ENCODE measurements at regions not wholly inside any gene's neighbourhood (a gene's known extent, or its start where the extent isn't known, plus 50 kb on each side); places are given as distances from the start of the nearest gene placed in this dataset.
"Not testable (repeated sequence)": the region's sequence is repeated elsewhere in the genome, so short reads cannot be mapped to it uniquely, and the experiment has no call there.

DNA sequence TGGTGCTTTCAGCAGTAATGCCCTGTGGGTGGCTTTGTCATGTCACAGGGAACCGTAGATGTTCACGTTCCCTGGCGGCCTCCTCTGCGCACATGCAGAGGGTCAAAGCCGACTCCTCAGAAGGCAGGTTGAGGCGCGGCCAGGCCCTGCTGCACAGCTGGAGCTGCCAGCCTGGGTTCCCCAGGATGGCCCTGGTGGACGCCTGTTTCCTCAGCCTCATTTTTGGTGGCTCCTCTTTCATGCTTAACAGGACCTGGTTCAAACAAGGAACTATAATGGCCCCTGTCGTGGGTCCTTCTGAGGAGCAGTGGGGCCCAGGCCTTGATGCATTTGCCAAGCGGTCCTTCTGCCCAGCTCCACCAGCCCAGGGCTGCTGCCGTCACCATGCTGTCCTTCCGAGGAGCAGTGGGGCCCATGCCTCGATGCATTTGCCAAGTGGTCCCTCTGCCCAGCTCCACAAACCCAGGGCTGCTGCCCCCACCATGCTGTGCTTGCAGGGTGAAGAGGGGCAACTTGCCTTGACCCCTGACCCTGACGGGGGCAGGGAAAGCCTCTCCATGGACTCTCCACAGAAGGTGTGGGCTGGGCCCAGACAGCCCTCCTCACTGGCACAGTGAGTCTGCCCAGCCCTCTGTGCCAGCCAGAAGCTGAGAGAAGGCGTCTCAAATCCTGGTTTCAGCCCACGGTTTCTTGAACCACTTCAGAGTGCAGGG, 338.2 kb downstream of the TCERG1L start:
- DNase-seq = no peak

DNA sequence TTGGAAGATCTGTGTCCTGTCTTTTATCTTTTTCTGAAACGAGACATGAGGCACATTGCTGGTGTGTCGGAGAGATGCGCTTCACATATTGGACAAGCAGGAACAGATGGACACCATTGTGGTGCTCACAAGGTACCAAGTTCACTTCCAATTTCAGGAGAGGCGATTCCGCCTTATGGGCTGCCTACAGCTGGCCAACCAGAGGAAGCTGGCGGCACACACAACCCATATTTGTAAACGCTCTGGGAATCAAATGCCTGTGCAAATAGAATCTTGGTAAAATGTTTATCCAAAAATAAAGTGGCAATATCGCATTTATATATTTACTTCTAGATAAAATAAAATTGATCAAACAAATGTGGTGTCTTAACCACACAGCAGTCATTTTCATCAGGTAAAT, 337.4 kb downstream of the TCERG1L start:
- DNase-seq = no peak

DNA sequence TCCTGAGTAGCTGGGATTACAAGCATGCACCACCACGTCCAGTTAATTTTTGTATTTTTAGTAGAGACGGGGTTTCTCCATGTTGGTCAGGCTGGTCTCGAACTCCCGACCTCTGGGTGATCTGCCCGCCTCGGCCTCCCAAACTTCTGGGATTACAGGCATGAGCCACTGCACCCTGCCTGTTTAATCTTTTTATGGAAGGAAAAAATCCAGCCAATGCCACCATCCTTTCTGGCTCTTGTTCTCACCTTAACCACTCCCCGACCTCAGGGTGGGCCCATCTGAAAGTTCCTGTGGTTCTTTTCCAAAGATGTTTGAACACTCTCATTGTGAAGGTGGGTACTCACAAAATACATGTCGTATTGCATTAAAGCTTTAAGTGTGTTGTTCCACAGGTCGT, 336.2 kb downstream of the TCERG1L start:
- not testable (repeated sequence) for DNase-seq

DNA sequence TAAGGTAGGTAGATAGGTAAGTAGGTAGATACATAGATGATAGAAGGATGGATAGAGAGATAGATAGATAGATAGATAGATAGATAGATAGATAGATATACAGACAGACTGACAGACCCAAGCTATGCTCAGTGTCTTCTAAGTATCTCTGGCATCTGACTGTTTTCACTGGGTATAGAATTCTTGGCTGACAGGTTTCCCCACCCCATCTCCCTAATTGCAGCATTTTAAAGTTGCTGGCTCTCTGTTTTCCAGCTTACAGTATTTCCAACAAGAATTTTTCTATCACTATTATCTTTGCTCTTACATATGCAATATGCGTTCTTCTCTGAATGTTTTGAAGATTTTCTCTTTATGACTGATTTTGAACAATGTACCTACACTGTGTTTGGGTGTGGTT, 328.7 kb downstream of the TCERG1L start:
- DNase-seq = no peak

DNA sequence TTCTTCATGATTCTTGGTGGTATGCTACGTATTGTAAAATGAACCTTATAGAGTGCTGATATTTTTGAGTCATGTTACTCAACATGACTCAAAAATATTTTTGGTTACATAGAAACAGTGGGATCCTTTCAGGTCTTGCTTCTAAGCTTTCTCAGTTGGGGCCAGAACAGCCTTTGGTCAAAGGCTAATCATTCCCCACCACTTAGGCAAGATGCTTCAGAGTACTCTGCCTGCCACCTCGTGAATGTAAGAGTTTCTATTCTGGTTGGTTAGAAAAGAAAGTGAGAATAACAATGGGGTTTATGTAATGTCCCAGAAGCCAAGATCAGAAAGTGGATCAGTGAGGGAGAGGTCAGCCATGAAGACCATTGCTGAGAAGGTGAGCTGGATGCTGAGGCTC, 327.8 kb downstream of the TCERG1L start:
- no peak for DNase-seq

DNA sequence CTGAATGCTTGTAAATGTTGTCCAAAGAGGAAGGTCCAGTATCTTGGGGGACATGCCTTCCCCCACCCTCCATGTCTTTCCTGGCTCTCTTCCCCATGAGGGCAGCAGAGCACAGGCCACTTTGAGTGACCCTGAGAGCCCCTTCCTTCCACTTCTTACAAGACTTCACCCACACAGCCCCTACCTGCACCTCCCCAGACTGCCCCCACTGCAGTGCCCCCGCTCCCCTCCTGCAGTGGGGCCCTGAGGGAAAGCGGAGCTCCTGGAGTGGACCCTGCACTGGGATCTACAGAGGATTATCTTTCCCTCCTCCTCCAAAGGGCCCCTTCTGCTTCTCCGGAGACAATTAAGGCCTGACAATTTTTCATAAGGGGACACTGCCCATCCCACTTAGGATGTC, 326.8 kb downstream of the TCERG1L start:
- no peak for DNase-seq

GRCh38 chr10:130985158-130985753, 326.3 kb downstream of the TCERG1L start:
- DNase-seq = no peak

DNA sequence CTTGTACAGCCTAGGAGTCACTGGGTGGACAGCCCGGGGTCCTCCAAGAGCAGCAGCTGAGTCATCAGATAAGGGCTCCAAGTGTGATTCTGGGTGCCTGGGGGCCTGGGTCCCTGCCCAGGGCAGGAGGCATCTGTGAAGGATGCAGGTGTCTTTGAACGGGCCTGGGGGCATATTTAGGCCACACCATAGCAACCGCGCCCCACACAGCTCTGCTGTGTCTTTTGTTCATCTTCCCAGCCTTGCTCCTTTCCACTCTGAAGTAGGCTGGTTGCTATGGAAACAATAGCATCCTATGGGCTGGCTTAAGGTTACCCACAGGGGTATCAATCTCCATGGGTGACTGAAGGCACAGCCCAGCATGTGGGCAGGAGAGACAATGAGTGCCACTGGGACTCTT, 324.7 kb downstream of the TCERG1L start:
- DNase-seq = no peak

DNA sequence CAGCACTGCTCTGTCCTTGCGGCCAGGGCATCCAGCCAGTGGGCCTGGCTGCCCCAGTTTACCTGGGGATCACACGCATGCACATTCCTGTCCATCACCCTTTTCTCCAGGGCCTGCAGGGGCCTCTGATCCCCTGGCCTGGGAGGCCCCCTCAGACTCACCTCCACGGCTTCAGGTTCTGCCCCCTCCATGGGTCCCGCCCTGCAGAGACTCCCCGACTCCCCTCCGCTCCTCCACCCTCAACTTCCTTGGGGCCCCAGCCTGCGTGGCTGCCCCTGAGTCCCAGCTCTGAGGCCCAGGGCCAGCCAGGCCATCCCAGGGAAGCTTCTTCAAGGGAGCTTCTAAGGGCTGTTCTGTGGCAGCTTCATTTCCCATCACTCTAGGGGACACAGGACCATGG, 324.1 kb downstream of the TCERG1L start:
- no peak for DNase-seq

- DNase-seq = no peak
Observed at GRCh38 chr10:130989670-130990232, 321.8 kb downstream of the TCERG1L start.

- no peak for DNase-seq
Observed at GRCh38 chr10:130990486-130990885, 321.0 kb downstream of the TCERG1L start.

- DNase-seq = no peak
Observed at GRCh38 chr10:130992802-130993523, 318.6 kb downstream of the TCERG1L start.

DNA sequence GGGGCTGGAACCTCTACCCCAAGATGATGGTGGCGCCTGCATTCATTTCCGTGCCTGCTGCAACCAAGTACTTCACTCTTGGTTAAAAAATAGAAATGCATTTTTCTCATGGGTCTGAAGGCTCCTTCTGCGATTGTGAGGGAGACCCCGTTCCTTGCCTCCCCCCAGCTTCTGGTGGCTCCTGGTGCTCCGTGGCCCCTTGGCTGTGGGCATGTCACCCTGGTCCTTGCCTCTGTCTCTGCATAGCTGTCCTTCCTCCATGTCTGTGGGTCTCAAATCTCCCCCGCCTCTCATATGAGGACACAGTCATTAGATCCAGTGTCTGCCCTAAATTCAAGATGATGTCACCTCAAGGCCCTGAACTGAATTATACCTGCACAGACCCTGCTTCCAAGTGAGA, 317.9 kb downstream of the TCERG1L start:
- no peak for DNase-seq

DNA sequence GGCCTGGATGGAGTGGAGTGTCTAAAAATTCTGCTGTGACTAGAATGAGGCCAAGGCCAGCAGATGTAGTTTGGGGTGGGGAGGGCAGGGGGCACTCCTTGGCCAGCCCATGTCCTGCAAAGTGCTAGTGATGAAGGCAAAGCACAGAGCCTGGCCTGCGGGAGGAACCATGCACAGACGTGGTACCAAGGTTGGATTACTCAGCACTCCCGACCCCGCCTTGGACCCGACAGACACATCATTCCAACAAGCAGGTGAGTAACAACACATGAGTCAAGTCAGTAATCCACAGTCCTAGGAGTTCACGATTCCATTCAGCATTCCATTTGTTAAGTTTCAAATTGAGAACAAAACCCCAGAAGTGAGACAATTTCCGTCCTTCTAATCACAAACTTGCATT, 317.3 kb downstream of the TCERG1L start:
- no peak for DNase-seq

- DNase-seq = no peak
Observed at GRCh38 chr10:130994845-130995244, 316.7 kb downstream of the TCERG1L start.

GRCh38 chr10:130997267-130998045, 314.1 kb downstream of the TCERG1L start:
- DNase-seq = no peak

DNA sequence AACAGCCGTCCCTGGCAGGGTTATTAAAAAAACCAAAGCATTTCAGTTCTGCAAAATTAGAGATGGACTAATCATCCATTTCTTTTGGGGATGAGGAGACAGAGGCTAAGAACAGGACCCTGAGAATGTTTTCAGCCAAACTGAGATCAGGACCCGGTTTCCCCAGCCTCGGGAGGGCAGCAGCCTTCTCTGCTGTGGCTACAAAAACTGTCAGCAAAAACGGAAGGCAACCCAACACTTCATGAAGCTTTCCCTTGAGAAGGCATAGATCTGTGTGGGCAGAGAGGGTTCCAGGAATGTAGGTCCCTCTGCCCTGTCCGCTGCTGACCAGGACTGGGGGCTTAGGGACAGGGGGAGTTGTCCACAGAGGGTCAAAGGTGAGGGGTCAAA, 313.5 kb downstream of the TCERG1L start:
- DNase-seq = no peak

- no peak for DNase-seq
Observed at GRCh38 chr10:130998642-130999041, 312.9 kb downstream of the TCERG1L start.

DNA sequence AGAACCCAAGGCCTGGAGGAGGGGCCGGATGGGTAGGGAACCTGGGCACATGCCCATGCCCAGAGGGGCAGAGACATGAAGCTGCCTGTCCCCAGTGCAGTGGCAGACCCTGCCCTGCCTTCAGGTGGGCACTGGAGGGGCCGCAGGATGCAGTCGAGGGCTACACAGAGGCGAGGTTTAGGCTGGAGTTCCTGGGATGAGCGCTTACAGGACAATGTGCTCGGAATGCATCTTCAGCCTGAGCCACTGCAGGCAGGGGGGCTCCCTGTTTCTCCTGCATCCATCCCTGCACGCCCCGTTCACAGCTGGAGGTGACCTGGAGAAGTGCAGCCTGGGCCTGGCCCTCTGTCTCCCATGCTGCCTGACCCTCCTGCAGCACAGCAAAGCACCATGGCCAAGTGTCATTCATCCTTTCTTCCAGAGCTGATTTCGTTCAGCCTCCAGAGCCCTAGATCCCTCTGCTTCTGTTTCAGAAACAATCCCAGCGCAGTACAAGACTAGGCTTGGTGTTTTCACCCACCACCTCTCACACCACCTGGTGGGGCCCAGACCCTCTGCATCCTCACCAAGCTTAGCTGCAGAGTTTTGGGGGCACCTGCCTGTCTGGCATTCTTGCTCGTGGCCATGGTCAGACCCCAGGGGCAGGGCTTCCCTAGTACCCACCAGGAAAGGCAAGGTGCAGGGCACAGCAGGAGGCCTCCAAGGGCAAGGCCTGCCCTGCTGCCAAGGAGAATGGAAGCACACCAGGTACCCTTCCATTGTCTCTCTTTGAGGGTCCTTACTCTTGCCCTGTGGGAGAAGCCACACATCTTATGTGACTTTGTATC, 311.9 kb downstream of the TCERG1L start:
- no peak for DNase-seq

DNA sequence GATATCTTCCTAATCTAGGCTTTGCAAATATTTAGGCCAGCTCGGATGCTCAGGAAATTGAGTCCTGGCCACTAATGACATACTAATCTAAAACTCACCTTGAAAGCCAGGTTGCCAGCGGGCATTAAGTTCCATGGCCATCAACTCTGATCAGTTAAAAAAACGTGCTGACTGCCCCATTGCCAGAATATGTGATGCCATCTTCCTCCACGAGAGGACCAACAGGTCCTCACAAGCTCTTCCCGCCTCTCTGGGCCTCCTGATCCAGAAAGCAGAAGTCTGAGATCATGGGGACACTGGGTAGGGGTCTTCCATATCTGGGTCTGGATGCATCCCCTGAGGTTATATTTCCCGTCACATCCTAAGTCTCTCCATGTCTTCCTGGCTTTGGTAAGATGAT, 311.3 kb downstream of the TCERG1L start:
- DNase-seq = no peak

- no peak for DNase-seq
Observed at GRCh38 chr10:131000743-131001142, 310.8 kb downstream of the TCERG1L start.

DNA sequence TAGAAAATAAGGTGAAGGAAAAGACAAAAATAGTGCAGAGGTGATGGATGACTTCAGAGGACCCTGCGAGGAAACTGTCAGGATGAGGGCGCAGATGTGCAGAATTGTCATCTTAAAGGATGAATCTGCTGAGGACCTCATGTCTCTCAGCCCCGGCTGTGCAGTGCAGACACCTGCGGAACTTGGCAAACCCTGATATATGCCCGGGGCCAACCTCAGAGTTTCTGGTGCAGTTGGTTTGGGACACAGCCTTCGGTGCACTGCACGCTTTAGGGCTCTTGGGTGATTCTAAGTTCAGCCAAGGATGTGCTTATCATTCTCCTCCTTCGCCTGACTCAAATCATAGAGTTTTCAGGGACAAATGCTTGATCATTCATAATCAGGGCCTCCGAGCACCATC, 310.1 kb downstream of the TCERG1L start:
- no peak for DNase-seq
